Lower leg skin (tissue), 4 donors: ENCODE measurements at regions not wholly inside any gene's neighbourhood (a gene's known extent, or its start where the extent isn't known, plus 50 kb on each side); places are given as distances from the start of the nearest gene placed in this dataset.

Source experiments
- DNase-seq, 2 donors: peaks; one replicate each; pipeline ENCODE4 v3.0.0-alpha.2; 2019; ENCODE audit warnings: low spot score in 2 of 2
- H3K4me3 ChIP-seq: fragments of 200-600 bp; sonication (generic); 2 replicates; pipeline ENCODE4 v1.5.1; 2017; ENCODE audit warnings: mild to moderate bottlenecking, low read depth; ENCODE audit not compliant: poor library complexity, severe bottlenecking
- POLR2A ChIP-seq, 2 donors: fragments of 450-650 bp; IDR thresholded peaks; one replicate each; pipeline ENCODE4 v1.6.1; 2016 to 2017; ENCODE audit warnings: antibody characterized with exemption in 2 of 2, mild to moderate bottlenecking in 1 of 2, moderate library complexity in 1 of 2
- WGBS, 2 donors: methylation state at CpG; one replicate each; pipeline ENCODE4 v1.1.5; 2018; 5-methylcytosine and 5-hydroxymethylcytosine counted together
- intact Hi-C: fragments of 100-400 bp; cut with DNase I; formaldehyde crosslinking; loops from one replicate; pipeline ENCODE4 v1.15.0; 2023; ENCODE audit warnings: low total_unique reads
- TF ChIP-seq, protein P1 (sequence below), 3 donors: fragments of 450-650 bp; IDR thresholded peaks; one replicate each; pipeline ENCODE4 v1.5.1; 2016; ENCODE audit warnings: antibody characterized with exemption in 3 of 3, mild to moderate bottlenecking in 3 of 3, moderate library complexity in 2 of 3

- no peak overlapping the region for H3K4me3 ChIP-seq
- TF ChIP-seq, protein P1, sequence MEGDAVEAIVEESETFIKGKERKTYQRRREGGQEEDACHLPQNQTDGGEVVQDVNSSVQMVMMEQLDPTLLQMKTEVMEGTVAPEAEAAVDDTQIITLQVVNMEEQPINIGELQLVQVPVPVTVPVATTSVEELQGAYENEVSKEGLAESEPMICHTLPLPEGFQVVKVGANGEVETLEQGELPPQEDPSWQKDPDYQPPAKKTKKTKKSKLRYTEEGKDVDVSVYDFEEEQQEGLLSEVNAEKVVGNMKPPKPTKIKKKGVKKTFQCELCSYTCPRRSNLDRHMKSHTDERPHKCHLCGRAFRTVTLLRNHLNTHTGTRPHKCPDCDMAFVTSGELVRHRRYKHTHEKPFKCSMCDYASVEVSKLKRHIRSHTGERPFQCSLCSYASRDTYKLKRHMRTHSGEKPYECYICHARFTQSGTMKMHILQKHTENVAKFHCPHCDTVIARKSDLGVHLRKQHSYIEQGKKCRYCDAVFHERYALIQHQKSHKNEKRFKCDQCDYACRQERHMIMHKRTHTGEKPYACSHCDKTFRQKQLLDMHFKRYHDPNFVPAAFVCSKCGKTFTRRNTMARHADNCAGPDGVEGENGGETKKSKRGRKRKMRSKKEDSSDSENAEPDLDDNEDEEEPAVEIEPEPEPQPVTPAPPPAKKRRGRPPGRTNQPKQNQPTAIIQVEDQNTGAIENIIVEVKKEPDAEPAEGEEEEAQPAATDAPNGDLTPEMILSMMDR (IDR thresholded peaks at IDR 0.05), result no peak
- TF ChIP-seq POLR2A (IDR thresholded peaks at IDR 0.05), result no peak
- intact Hi-C loops, result no loop called here
- 94 to 95% methylated on average over 8 of the region's 8 CpGs for WGBS, 2 donors
- no peak for DNase-seq
Observed at GRCh38 chr7:22640269-22640668, 86.7 kb upstream of the IL6 start.

DNA sequence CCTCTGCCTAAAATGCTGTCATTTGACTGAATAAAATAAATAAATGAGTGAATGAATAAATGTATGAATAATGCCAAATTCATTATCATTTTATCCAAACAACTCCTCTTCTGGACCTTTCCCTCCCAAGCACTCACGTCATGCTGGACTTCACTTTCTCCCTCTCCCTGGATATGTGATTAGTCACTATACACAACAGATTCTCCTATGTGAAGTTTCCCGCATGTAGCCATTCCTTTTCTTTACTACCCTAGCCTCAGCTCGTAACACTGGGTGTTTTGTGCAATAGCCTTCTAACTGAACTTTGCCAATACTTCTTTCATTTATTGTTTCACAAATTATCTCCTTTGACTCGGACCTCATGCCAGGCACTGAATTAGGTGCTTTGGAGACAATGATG is 87.6 kb upstream of the IL6 start:
- no peak for DNase-seq
- TF ChIP-seq, protein P1 (IDR thresholded peaks at IDR 0.05), result no peak
- TF ChIP-seq POLR2A (IDR thresholded peaks at IDR 0.05), result no peak
- intact Hi-C loops, result no loop called here
- H3K4me3 ChIP-seq, result no peak overlapping the region
- WGBS, 2 donors, result 84 to 85% methylated on average over 4 of the region's 4 CpGs

DNA sequence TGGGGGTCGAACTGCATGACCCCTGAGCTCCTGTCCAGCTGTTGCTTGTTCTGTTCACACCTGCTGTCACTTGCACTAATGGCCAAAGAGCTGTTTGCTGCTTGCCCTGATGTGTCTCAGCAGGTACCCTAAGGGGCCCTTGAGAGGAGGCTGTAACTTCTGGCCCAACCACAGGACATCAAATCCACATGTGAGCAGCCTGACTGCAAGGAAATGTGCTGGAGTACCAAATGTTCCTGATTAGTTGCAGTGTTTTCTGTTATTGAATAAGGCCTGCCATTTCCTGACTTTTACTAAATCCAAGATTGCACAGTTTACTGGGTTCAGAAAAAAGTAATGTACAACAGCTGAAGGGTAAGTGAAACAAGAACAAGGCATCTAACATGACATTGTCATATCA is 91.7 kb upstream of the IL6 start:
- no peak overlapping the region for H3K4me3 ChIP-seq
- peak in 1 of 2 donors; percentile 18 for DNase-seq
- TF ChIP-seq POLR2A (IDR thresholded peaks at IDR 0.05), result no peak
- TF ChIP-seq, protein P1 (IDR thresholded peaks at IDR 0.05), result no peak
- 35 to 74% methylated on average over 1 of the region's 1 CpG for WGBS, 2 donors
- intact Hi-C loops, result no loop called here

GRCh38 chr7:22633954-22634474 is 93.0 kb upstream of the IL6 start:
- 62 to 68% methylated on average over 3 of the region's 3 CpGs for WGBS, 2 donors
- TF ChIP-seq POLR2A (IDR thresholded peaks at IDR 0.05), result no peak
- TF ChIP-seq, protein P1 (IDR thresholded peaks at IDR 0.05), result no peak
- no peak for DNase-seq
- H3K4me3 ChIP-seq, result no peak overlapping the region
- intact Hi-C loops, result no loop called here

- TF ChIP-seq, protein P1 (IDR thresholded peaks at IDR 0.05), result no peak
- no peak for TF ChIP-seq POLR2A (IDR thresholded peaks at IDR 0.05)
- intact Hi-C loops, result no loop called here
- DNase-seq, result no peak
- H3K4me3 ChIP-seq, result no peak overlapping the region
- 31 to 33% methylated on average over 2 of the region's 2 CpGs for WGBS, 2 donors
Observed at GRCh38 chr7:22633286-22633953, 93.6 kb upstream of the IL6 start.

- WGBS, 2 donors, result 67 to 74% methylated on average over 2 of the region's 2 CpGs
- intact Hi-C loops, result no loop called here
- no peak overlapping the region for H3K4me3 ChIP-seq
- no peak for DNase-seq
- no peak for TF ChIP-seq POLR2A (IDR thresholded peaks at IDR 0.05)
- TF ChIP-seq, protein P1 (IDR thresholded peaks at IDR 0.05), result no peak
Observed at GRCh38 chr7:22632674-22633073, 94.3 kb upstream of the IL6 start.
